Activated CD4-positive, alpha-beta memory T cell treated with anti-CD3 and anti-CD28 coated beads, Interleukin-2, amount 10 ng/mL, durations not matched to agents 7 days and 5 days (primary cell): ENCODE measurements at regions not wholly inside any gene's neighbourhood (a gene's known extent, or its start where the extent isn't known, plus 50 kb on each side); places are given as distances from the start of the nearest gene placed in this dataset.
"Not testable (repeated sequence)": the region's sequence is repeated elsewhere in the genome, so short reads cannot be mapped to it uniquely, and the experiment has no call there.

Source experiments
- CTCF ChIA-PET: fragments of 350-600 bp; sonication (Branson Sonifier 250); formaldehyde crosslinking; loops from one replicate; lab custom pipeline; 2021; ENCODE audit warnings: antibody characterized with exemption, inconsistent platforms; lab: Charles Lee
- POLR2A ChIA-PET: fragments of 350-600 bp; sonication (Branson Sonifier 250); formaldehyde crosslinking; loops from one replicate; lab custom pipeline; 2021; ENCODE audit warnings: antibody characterized with exemption; lab: Charles Lee
- DNase-seq: peaks from one replicate; pipeline ENCODE4 v3.0.0-alpha.2; 2020
- H3K27ac Mint-ChIP-seq: one replicate; pipeline ENCODE4 v1.8.0; 2021; ENCODE audit warnings: mild to moderate bottlenecking, mixed read lengths
- H3K27me3 Mint-ChIP-seq: one replicate; pipeline ENCODE4 v1.8.0; 2021; ENCODE audit warnings: mixed read lengths
- H3K36me3 Mint-ChIP-seq: one replicate; pipeline ENCODE4 v1.8.0; 2021; ENCODE audit warnings: low read depth, mixed read lengths
- H3K4me1 Mint-ChIP-seq: one replicate; pipeline ENCODE4 v1.8.0; 2021; ENCODE audit warnings: mixed read lengths
- H3K4me3 Mint-ChIP-seq: one replicate; pipeline ENCODE4 v1.8.0; 2021; ENCODE audit warnings: mild to moderate bottlenecking, mixed read lengths
- H3K9me3 Mint-ChIP-seq: one replicate; pipeline ENCODE4 v1.8.0; 2021; ENCODE audit warnings: mixed read lengths

- CTCF ChIA-PET, H3K36me3 Mint-ChIP-seq, H3K4me1 Mint-ChIP-seq, H3K9me3 Mint-ChIP-seq, H3K4me3 Mint-ChIP-seq, POLR2A ChIA-PET, H3K27me3 Mint-ChIP-seq, H3K27ac Mint-ChIP-seq, DNase-seq: not testable (repeated sequence)
Observed at GRCh38 chr21:6466707-6467106, 4054.7 kb upstream of the TPTE start.

- H3K4me1 Mint-ChIP-seq, DNase-seq, H3K27ac Mint-ChIP-seq, H3K36me3 Mint-ChIP-seq, POLR2A ChIA-PET, CTCF ChIA-PET, H3K9me3 Mint-ChIP-seq, H3K4me3 Mint-ChIP-seq, H3K27me3 Mint-ChIP-seq: not testable (repeated sequence)
Observed at GRCh38 chr21:6467189-6467774, 4054.1 kb upstream of the TPTE start.

- H3K27me3 Mint-ChIP-seq, CTCF ChIA-PET: not testable (repeated sequence)
Observed at GRCh38 chr21:6467907-6468306, 4053.5 kb upstream of the TPTE start.

GRCh38 chr21:6468331-6468860, 4053.0 kb upstream of the TPTE start:
- CTCF ChIA-PET, H3K27ac Mint-ChIP-seq: not testable (repeated sequence)

More at GRCh38 chr21:6467907-6468306, 4053.5 kb upstream of the TPTE start:
- DNase-seq, H3K27ac Mint-ChIP-seq, H3K36me3 Mint-ChIP-seq, H3K9me3 Mint-ChIP-seq, H3K4me1 Mint-ChIP-seq, POLR2A ChIA-PET, H3K4me3 Mint-ChIP-seq: not testable (repeated sequence)

GRCh38 chr21:6474250-6474968, 4047.0 kb upstream of the TPTE start:
- DNase-seq, H3K9me3 Mint-ChIP-seq, H3K27me3 Mint-ChIP-seq, H3K27ac Mint-ChIP-seq, H3K4me3 Mint-ChIP-seq, CTCF ChIA-PET, POLR2A ChIA-PET, H3K36me3 Mint-ChIP-seq, H3K4me1 Mint-ChIP-seq: not testable (repeated sequence)

More at GRCh38 chr21:6468331-6468860, 4053.0 kb upstream of the TPTE start:
- H3K4me3 Mint-ChIP-seq, H3K27me3 Mint-ChIP-seq, POLR2A ChIA-PET, H3K4me1 Mint-ChIP-seq, DNase-seq, H3K9me3 Mint-ChIP-seq, H3K36me3 Mint-ChIP-seq: not testable (repeated sequence)

- H3K36me3 Mint-ChIP-seq, POLR2A ChIA-PET, DNase-seq, H3K27me3 Mint-ChIP-seq, H3K9me3 Mint-ChIP-seq, CTCF ChIA-PET, H3K4me3 Mint-ChIP-seq, H3K27ac Mint-ChIP-seq, H3K4me1 Mint-ChIP-seq: not testable (repeated sequence)
Observed at GRCh38 chr21:6481116-6481515, 4040.3 kb upstream of the TPTE start.

- H3K27ac Mint-ChIP-seq, H3K4me1 Mint-ChIP-seq, CTCF ChIA-PET, H3K9me3 Mint-ChIP-seq, H3K36me3 Mint-ChIP-seq, H3K27me3 Mint-ChIP-seq, POLR2A ChIA-PET, DNase-seq, H3K4me3 Mint-ChIP-seq: not testable (repeated sequence)
Observed at GRCh38 chr21:6482616-6483015, 4038.8 kb upstream of the TPTE start.

GRCh38 chr21:6483645-6484044, 4037.7 kb upstream of the TPTE start:
- POLR2A ChIA-PET, H3K4me1 Mint-ChIP-seq, CTCF ChIA-PET, DNase-seq, H3K4me3 Mint-ChIP-seq, H3K36me3 Mint-ChIP-seq, H3K27ac Mint-ChIP-seq, H3K27me3 Mint-ChIP-seq, H3K9me3 Mint-ChIP-seq: not testable (repeated sequence)

GRCh38 chr21:6486821-6487220, 4034.6 kb upstream of the TPTE start:
- DNase-seq, CTCF ChIA-PET, H3K27me3 Mint-ChIP-seq, H3K4me1 Mint-ChIP-seq, H3K9me3 Mint-ChIP-seq, H3K4me3 Mint-ChIP-seq, POLR2A ChIA-PET, H3K27ac Mint-ChIP-seq, H3K36me3 Mint-ChIP-seq: not testable (repeated sequence)

- CTCF ChIA-PET, H3K36me3 Mint-ChIP-seq, H3K4me1 Mint-ChIP-seq, H3K9me3 Mint-ChIP-seq, H3K27me3 Mint-ChIP-seq, POLR2A ChIA-PET, DNase-seq, H3K4me3 Mint-ChIP-seq, H3K27ac Mint-ChIP-seq: not testable (repeated sequence)
Observed at GRCh38 chr21:6492691-6493090, 4028.7 kb upstream of the TPTE start.

GRCh38 chr21:6493957-6494356, 4027.4 kb upstream of the TPTE start:
- H3K27ac Mint-ChIP-seq, H3K27me3 Mint-ChIP-seq, POLR2A ChIA-PET, H3K4me3 Mint-ChIP-seq, H3K9me3 Mint-ChIP-seq, CTCF ChIA-PET, H3K4me1 Mint-ChIP-seq, H3K36me3 Mint-ChIP-seq, DNase-seq: not testable (repeated sequence)

- H3K4me3 Mint-ChIP-seq, H3K9me3 Mint-ChIP-seq, POLR2A ChIA-PET, DNase-seq, CTCF ChIA-PET, H3K4me1 Mint-ChIP-seq, H3K36me3 Mint-ChIP-seq, H3K27ac Mint-ChIP-seq, H3K27me3 Mint-ChIP-seq: not testable (repeated sequence)
Observed at GRCh38 chr21:6496356-6496755, 4025.0 kb upstream of the TPTE start.

GRCh38 chr21:6498716-6499115, 4022.7 kb upstream of the TPTE start:
- H3K27me3 Mint-ChIP-seq, H3K4me1 Mint-ChIP-seq, H3K36me3 Mint-ChIP-seq, H3K9me3 Mint-ChIP-seq, H3K27ac Mint-ChIP-seq, DNase-seq, CTCF ChIA-PET, POLR2A ChIA-PET, H3K4me3 Mint-ChIP-seq: not testable (repeated sequence)
